ENCODE measurements at regions not wholly inside any gene's neighbourhood (a gene's known extent, or its start where the extent isn't known, plus 50 kb on each side); places are given as distances from the start of the nearest gene placed in this dataset.

DNA sequence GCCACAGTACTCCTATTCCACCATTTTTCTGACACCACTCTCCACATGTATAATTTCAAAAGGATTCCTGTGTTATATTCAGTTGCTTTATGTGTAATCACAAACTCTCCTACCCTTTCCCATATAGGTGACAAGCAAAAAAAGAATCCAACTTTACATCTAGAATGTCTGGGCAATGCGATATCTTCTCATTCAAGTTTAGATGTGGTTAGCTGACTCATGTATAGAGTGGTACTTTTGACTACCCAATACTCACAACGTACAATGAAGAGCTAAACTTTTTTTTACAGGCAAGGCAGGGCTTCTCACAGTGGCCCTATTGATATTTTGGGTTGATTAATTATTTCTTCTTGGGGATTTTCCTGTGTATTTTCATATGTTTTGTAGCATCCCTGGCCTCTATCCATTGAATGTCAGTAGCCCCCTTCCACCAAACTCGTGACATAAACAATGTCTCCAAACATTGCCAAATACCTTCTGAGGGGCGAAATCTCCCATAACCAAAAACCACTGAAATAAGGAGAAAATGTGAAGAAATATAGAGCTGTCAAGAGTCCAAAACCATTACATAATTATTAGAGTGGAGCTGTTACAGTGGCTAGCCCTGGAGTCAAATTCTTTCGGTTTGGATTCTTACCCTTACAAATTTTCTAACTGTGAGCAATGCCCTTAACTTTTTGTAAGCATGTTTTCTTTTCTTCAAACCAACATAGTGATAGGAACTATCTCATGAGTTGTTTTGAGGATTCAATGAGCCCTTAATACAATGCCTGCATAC, 342.6 kb downstream of the NSUN3 start:
- intact Hi-C loops (cut with micrococcal nuclease), result no loop called here
- CTCF ChIA-PET, result no interaction called here
- Histone ChIP-seq H3K9me3 (ENCODE audit: control insufficient read depth in 1 of 2, insufficient read depth in 1 of 2, low read depth in 1 of 2, low read length in 2 of 2) (peaks cover 0 to 19% of the 10 kb centered on the region in 2 experiments; a peak in 2 of 4 replicates), H3K4me1 (ENCODE audit: control insufficient read depth in 1 of 2, insufficient read depth in 2 of 2, low read length in 2 of 2) (no peaks in the 10 kb centered on the region), H3K27me3 (ENCODE audit: insufficient read depth, low read length) (no peaks in the 10 kb centered on the region), H3K79me2 (ENCODE audit: insufficient read depth, low read length) (no peaks in the 10 kb centered on the region), H2AFZ (ENCODE audit: low read depth, low read length, poor library complexity, severe bottlenecking) (no peak overlapping the region), H3K4me2 (ENCODE audit: low read length) (no peak overlapping the region), H3K9me2 (ENCODE audit: insufficient read depth) (no peaks in the 10 kb centered on the region), H3K27ac (ENCODE audit: low read depth, low read length) (no peak overlapping the region), H3K4me3 (replicated peaks in 1 of 2; ENCODE audit: low read depth in 1 of 2, low read length in 2 of 2) (no peak overlapping the region), H3K36me3 (ENCODE audit: control insufficient read depth in 1 of 2, insufficient read depth in 2 of 2, low read length in 2 of 2) (no peaks in the 10 kb centered on the region), H3K9ac (ENCODE audit: low read length) (no peak overlapping the region), H4K20me1 (ENCODE audit: insufficient read depth) (no peaks in the 10 kb centered on the region)
- TF ChIP-seq CEBPB (IDR thresholded peaks at IDR 0.05; ENCODE audit: low read depth), result no peak
- no peak for TF ChIP-seq YY1 (IDR thresholded peaks at IDR 0.05; ENCODE audit: extremely low read depth, insufficient replicate concordance, low read depth, low read length)
- TF ChIP-seq ELF1 (IDR thresholded peaks at IDR 0.05; ENCODE audit: borderline replicate concordance, low read depth), result no peak
- no peak for TF ChIP-seq EZH2phosphoT487 (IDR thresholded peaks at IDR 0.05; ENCODE audit: borderline replicate concordance)
- BruUV-seq (replicated peaks), result no TSS peak
- RAD21 ChIA-PET (ENCODE audit: low non-redundant PET in 1 of 2, low total read pairs in 2 of 2, uncharacterized antibody in 2 of 2, unreplicated experiment in 2 of 2), result no interaction called here
- DNase-seq (ENCODE audit: low read depth, low spot score) (no peak), ATAC-seq (no peak)
- POLR2A ChIA-PET, result no interaction called here

DNA sequence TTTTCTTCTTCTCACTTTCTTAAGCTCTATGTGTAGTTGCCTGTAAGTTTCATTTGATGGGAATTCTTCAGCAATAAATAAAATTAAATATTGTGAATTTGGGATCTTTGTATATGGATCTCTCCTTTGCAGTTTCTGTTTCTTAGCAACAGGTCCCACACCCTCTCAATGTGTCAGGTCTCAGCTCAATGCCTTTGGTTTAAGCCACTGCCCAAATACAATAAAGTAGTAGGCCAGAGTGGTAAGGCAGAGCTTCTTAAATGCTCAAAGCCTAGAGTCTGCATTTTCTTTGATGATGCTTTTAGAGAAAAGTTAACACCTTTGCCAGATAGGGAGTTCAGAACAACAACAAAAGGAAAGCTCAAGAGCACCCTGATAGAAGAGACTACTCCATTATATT, 343.7 kb downstream of the NSUN3 start:
- Histone ChIP-seq H3K4me3 (replicated peaks in 1 of 2; ENCODE audit: low read depth in 1 of 2, low read length in 2 of 2) (no peak overlapping the region), H3K4me1 (ENCODE audit: control insufficient read depth in 1 of 2, insufficient read depth in 2 of 2, low read length in 2 of 2) (no peaks in the 10 kb centered on the region), H3K9ac (ENCODE audit: low read length) (no peak overlapping the region), H3K9me3 (ENCODE audit: control insufficient read depth in 1 of 2, insufficient read depth in 1 of 2, low read depth in 1 of 2, low read length in 2 of 2) (peaks cover 0 to 19% of the 10 kb centered on the region in 2 experiments; a peak in 2 of 4 replicates), H3K27ac (ENCODE audit: low read depth, low read length) (no peak overlapping the region), H3K27me3 (ENCODE audit: insufficient read depth, low read length) (no peaks in the 10 kb centered on the region), H3K9me2 (ENCODE audit: insufficient read depth) (no peaks in the 10 kb centered on the region), H3K4me2 (ENCODE audit: low read length) (no peak overlapping the region), H3K79me2 (ENCODE audit: insufficient read depth, low read length) (no peaks in the 10 kb centered on the region), H2AFZ (ENCODE audit: low read depth, low read length, poor library complexity, severe bottlenecking) (no peak overlapping the region), H3K36me3 (ENCODE audit: control insufficient read depth in 1 of 2, insufficient read depth in 2 of 2, low read length in 2 of 2) (no peaks in the 10 kb centered on the region), H4K20me1 (ENCODE audit: insufficient read depth) (no peaks in the 10 kb centered on the region)
- ATAC-seq (no peak), DNase-seq (ENCODE audit: low read depth, low spot score) (no peak)
- no TSS peak for BruUV-seq (replicated peaks)
- intact Hi-C loops (cut with micrococcal nuclease), result no loop called here
- ChIA-PET CTCF (no interaction called here), POLR2A (no interaction called here), RAD21 (ENCODE audit: low non-redundant PET in 1 of 2, low total read pairs in 2 of 2, uncharacterized antibody in 2 of 2, unreplicated experiment in 2 of 2) (no interaction called here)
- TF ChIP-seq, protein P1, sequence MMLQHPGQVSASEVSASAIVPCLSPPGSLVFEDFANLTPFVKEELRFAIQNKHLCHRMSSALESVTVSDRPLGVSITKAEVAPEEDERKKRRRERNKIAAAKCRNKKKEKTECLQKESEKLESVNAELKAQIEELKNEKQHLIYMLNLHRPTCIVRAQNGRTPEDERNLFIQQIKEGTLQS (IDR thresholded peaks at IDR 0.05), result no peak
- TF ChIP-seq SIN3A (IDR thresholded peaks at IDR 0.05; ENCODE audit: low read depth), result no peak
- TF ChIP-seq SP1 (IDR thresholded peaks at IDR 0.05; ENCODE audit: low read depth), result no peak
- no peak for TF ChIP-seq POLR2AphosphoS5 (IDR thresholded peaks at IDR 0.05; ENCODE audit: low read depth, low read length)
- TF ChIP-seq FOSL1 (IDR thresholded peaks at IDR 0.05; ENCODE audit: low read depth), result no peak
- TF ChIP-seq SRF (IDR thresholded peaks at IDR 0.05; ENCODE audit: low read depth), result no peak
- no peak for TF ChIP-seq EZH2 (IDR thresholded peaks at IDR 0.05)
- TF ChIP-seq RAD21 (IDR thresholded peaks at IDR 0.05; ENCODE audit: low read depth), result no peak
- no peak for TF ChIP-seq ZFX (IDR thresholded peaks at IDR 0.05)
- TF ChIP-seq, protein P2, sequence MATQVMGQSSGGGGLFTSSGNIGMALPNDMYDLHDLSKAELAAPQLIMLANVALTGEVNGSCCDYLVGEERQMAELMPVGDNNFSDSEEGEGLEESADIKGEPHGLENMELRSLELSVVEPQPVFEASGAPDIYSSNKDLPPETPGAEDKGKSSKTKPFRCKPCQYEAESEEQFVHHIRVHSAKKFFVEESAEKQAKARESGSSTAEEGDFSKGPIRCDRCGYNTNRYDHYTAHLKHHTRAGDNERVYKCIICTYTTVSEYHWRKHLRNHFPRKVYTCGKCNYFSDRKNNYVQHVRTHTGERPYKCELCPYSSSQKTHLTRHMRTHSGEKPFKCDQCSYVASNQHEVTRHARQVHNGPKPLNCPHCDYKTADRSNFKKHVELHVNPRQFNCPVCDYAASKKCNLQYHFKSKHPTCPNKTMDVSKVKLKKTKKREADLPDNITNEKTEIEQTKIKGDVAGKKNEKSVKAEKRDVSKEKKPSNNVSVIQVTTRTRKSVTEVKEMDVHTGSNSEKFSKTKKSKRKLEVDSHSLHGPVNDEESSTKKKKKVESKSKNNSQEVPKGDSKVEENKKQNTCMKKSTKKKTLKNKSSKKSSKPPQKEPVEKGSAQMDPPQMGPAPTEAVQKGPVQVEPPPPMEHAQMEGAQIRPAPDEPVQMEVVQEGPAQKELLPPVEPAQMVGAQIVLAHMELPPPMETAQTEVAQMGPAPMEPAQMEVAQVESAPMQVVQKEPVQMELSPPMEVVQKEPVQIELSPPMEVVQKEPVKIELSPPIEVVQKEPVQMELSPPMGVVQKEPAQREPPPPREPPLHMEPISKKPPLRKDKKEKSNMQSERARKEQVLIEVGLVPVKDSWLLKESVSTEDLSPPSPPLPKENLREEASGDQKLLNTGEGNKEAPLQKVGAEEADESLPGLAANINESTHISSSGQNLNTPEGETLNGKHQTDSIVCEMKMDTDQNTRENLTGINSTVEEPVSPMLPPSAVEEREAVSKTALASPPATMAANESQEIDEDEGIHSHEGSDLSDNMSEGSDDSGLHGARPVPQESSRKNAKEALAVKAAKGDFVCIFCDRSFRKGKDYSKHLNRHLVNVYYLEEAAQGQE (IDR thresholded peaks at IDR 0.05; ENCODE audit: low read depth), result no peak
